ENCODE measurements at regions not wholly inside any gene's neighbourhood (a gene's known extent, or its start where the extent isn't known, plus 50 kb on each side); places are given as distances from the start of the nearest gene placed in this dataset.

GRCh38 chr4:77220828-77221613 lies 64.0 kb downstream of the CCNG2 start:
- DNase-seq (ENCODE audit: low read depth) = peak; percentile 31
- no peak for TF ChIP-seq CTCF (IDR thresholded peaks at IDR 0.05; ENCODE audit: insufficient read depth, low read depth, low read length)
- no peak overlapping the region for H3K4me3 ChIP-seq (ENCODE audit: low read depth, low read length)

- no peak for DNase-seq (ENCODE audit: low read depth)
- no peak overlapping the region for H3K4me3 ChIP-seq (ENCODE audit: low read depth, low read length)
- no peak for TF ChIP-seq CTCF (IDR thresholded peaks at IDR 0.05; ENCODE audit: insufficient read depth, low read depth, low read length)
These were observed 68.0 kb downstream of the CCNG2 start for GRCh38 chr4:77225022-77225421.

GRCh38 chr4:77226939-77227705 lies 70.1 kb downstream of the CCNG2 start:
- no peak for DNase-seq (ENCODE audit: low read depth)
- no peak for TF ChIP-seq CTCF (IDR thresholded peaks at IDR 0.05; ENCODE audit: insufficient read depth, low read depth, low read length)
- H3K4me3 ChIP-seq (ENCODE audit: low read depth, low read length) = no peak overlapping the region

GRCh38 chr4:77229433-77229832 lies 72.4 kb downstream of the CCNG2 start:
- DNase-seq (ENCODE audit: low read depth) = no peak
- H3K4me3 ChIP-seq (ENCODE audit: low read depth, low read length) = no peak overlapping the region
- TF ChIP-seq CTCF (IDR thresholded peaks at IDR 0.05; ENCODE audit: insufficient read depth, low read depth, low read length) = no peak

- DNase-seq (ENCODE audit: low read depth) = no peak
- H3K4me3 ChIP-seq (ENCODE audit: low read depth, low read length) = no peak overlapping the region
- TF ChIP-seq CTCF (IDR thresholded peaks at IDR 0.05; ENCODE audit: insufficient read depth, low read depth, low read length) = no peak
These were observed 75.6 kb downstream of the CCNG2 start for GRCh38 chr4:77232653-77233052.

GRCh38 chr4:77235289-77235854 lies 78.4 kb downstream of the CCNG2 start:
- DNase-seq (ENCODE audit: low read depth) = no peak
- H3K4me3 ChIP-seq (ENCODE audit: low read depth, low read length) = no peak overlapping the region
- TF ChIP-seq CTCF (IDR thresholded peaks at IDR 0.05; ENCODE audit: insufficient read depth, low read depth, low read length) = no peak

All from fibroblast of villous mesenchyme (primary cell).